HG02588 (cell line): ENCODE measurements at regions not wholly inside any gene's neighbourhood (a gene's known extent, or its start where the extent isn't known, plus 50 kb on each side); places are given as distances from the start of the nearest gene placed in this dataset.
"Not testable (repeated sequence)": the region's sequence is repeated elsewhere in the genome, so short reads cannot be mapped to it uniquely, and the experiment has no call there.

Experiments used
- ATAC-seq: cut with Tn5 transposase; IDR thresholded peaks from one replicate; pipeline ENCODE4 v1.9.1; 2021; ENCODE audit warnings: mild to moderate bottlenecking, moderate library complexity; ENCODE audit not compliant: unreplicated experiment

DNA sequence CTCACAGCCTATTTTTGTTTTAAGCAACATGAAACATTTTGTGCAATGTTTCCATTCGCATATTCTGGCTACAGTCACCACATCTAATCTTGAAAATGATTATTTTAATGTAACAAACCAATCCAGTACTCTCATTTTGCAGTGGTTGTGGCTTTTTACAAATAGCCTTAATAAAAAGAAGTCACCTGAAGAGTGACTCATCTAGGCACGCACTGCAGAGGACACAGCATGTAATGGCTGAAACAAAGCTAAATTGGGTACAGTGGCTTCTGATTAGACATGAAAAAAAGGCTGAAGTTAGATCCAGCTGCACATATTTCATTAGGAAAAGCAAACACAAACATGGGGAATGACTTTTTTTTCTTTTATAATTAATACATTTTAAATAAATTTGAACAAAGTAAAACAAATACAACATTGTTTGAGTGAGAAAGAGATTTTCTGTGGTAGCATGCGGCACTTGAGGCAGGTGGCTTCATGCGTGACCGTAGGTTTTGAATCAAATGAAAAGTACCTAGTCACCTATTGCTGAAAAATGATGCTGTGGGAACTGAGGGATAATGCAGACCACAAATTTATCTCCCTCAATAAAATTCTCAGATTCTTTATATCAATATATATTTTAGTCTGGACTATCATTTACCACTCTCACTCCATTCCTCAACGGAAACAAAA, 240.8 kb upstream of the DDX53 start:
- ATAC-seq: peak; percentile 58

GRCh38 chrX:22760513-22761057, 239.2 kb upstream of the DDX53 start:
- ATAC-seq: no peak

- ATAC-seq: no peak
These were observed 211.5 kb upstream of the DDX53 start for GRCh38 chrX:22788221-22788620.

DNA sequence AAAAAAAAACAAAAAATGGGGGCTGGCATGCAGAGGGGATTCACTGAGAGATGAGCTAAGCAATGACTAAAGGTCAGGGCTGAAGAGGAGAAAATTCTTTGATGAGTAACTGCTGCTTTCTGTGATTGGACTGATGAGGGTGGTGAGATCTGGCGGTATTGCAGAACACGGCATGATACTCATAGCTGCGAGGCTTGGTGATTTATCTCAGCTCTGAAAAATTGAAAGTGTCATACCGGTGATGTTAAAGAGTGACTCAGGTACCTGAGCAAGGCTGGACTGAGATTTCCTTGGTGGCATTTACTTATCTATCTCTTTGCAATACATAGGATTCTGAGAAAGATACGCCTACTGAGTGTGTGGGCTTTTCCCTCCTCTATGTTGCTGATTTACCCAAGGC, 204.1 kb upstream of the DDX53 start:
- ATAC-seq: no peak

DNA sequence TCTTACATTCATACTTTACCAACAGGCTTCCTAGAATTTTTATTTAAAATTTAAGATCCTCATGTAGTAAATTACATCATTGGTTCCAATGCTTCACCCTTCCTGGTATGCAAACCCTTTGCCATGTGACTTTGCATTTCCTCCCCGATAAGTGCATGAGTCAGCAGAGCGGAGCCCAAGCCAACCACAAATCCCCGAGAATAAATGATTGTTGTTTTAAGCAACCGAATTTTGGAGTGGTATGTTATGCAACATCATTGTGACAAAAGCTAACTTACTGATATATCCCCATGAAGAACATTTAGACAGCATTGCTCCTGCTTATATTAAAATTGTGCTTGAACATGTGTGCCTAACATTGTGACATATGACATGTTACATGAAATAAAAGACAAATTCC, 199.4 kb upstream of the DDX53 start:
- ATAC-seq: no peak

DNA sequence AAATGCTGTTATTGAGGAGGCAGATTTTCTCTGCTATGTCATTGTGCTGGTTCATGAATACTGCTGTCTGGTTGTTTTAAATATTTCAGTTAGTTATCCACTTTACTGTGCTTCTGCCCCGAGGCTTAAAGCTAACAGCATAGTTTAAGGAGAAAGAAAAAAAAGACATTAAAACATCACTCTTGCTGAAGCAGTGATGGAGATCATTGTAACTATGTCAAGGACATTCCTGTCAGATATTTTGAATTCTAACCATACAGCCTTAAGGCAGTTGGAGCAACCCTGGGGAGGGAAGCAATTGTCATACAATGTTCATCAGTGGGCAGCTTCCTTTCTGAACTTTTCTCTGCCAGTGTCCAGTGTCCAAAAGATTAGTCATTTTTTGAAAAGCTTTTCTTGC, 199.0 kb upstream of the DDX53 start:
- no peak for ATAC-seq

GRCh38 chrX:22803353-22803752, 196.4 kb upstream of the DDX53 start:
- no peak for ATAC-seq

GRCh38 chrX:22810876-22811275, 188.9 kb upstream of the DDX53 start:
- no peak for ATAC-seq

DNA sequence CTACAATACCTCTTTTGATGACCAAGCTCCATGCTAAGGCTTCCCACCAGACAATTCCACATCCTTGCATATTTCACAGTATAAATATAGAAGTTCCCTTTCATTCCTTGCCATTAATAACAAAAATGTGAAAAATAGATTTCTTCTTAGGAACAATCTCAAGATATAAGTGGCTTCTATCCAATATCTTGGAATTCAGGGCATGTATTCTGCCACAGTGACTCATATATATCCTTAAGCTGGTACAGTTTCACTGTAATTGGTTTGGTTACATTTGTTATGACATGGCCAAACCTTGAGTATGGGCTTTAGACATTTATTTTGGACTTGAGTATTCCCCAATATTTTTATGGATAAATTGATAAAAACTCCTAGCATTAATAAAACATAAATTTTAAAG, 181.7 kb upstream of the DDX53 start:
- no peak for ATAC-seq

GRCh38 chrX:22855693-22856092, 144.1 kb upstream of the DDX53 start:
- ATAC-seq: no peak

- ATAC-seq: no peak
These were observed 140.1 kb upstream of the DDX53 start for GRCh38 chrX:22859642-22860041.

DNA sequence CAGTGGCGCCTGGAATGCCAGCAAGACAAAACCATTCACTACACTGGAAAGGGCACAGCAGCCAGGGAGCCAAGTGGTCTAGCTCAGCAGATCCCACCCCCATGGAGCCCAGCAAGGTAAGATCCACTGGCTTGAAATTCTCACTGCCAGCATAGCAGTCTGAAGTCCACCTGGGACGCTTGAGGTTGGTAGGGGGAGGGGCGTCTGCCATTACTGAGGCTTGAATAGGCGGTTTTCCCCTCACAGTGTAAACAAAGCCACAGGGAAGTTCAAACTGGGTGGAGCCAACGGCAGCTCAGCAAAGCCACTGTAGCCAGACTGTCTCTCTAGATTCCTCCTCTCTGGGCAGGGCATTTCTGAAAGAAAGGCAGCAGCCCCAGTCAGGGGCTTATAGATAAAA, 133.0 kb upstream of the DDX53 start:
- not testable (repeated sequence) for ATAC-seq

GRCh38 chrX:22882543-22882942, 117.2 kb upstream of the DDX53 start:
- no peak for ATAC-seq

GRCh38 chrX:22889819-22890218, 109.9 kb upstream of the DDX53 start:
- ATAC-seq: no peak

DNA sequence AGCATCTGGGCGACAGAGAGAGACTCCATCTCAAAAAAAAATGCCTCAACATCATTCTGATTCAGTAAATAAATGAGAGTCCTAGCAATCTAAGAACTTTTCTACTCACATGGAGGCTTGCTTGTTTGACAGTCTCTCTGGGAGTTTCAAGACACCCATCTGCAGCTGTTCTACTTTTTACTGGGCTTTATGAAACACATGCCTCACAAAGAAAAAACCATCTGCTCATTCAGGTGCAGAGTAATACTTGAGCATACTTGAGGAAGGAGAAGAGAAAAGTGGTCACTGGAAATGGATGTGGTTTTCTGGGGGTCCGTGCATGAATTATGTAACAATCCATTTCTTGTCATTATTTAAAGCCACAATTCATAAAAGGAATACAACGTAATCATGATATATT, 87.1 kb upstream of the DDX53 start:
- ATAC-seq: no peak

DNA sequence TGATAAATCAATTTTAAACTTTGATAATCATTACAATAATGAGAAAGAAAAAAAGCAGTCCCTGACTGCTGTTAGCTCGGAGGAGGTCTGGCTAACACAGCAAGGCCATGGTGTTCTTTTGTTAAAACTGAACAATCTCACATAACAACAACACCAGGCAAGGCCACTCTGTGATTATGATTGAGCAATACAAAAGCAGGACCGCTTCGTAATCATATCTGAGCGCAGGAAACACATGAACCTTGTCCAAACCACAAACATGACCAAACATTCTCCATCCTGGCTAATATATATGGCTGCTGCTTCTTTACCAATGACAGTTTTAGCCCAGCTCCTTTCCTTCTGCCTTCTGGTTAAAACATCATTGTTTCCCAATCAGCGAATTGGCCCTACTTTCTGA, 76.8 kb upstream of the DDX53 start:
- no peak for ATAC-seq

DNA sequence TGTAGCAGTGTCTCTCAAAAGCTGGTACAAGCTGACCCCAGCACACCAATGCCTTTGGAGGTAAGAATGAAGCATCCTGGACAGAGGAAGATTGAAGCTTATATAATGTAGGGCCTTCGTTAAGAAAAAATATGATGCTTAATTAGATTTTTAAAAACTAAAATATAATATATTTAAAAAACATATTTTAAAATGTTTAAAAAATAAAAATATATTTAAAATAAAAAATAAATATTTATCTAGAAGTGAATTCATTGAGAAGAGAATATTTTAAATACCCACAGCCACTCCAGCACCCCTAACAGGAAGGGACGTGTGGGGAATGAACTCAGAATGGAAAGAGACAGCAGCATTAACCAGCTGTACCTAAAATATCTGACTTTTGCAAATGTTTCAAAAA, 65.1 kb upstream of the DDX53 start:
- no peak for ATAC-seq

DNA sequence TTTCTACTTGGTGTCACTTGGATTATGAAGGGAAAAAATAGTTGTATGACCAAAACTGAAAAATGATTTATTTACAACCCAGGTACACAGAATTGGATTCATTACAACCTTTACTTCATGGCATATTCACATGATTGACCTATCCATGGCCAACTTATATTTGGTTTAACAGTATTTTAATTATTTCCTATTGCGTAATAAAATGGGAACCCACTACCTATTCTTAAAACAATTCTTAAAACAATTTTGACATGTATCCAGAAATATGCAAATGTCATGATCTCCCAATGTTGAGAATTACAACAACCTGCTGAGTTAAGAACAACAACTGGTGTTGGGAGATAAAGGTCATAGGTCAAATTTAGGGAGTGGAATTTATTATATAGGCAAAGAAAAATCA, 54.8 kb upstream of the DDX53 start:
- no peak for ATAC-seq
